LoVo (cell line): ENCODE measurements at regions not wholly inside any gene's neighbourhood (a gene's known extent, or its start where the extent isn't known, plus 50 kb on each side); places are given as distances from the start of the nearest gene placed in this dataset.
A peak's percentile ranks its signal among the peaks of the same experiment; 100 is the strongest.

Experiments used
- DNase-seq: peaks from one replicate; pipeline ENCODE4 v3.0.0-alpha.2; 2016; ENCODE audit warnings: low spot score

GRCh38 chr7:47724335-47724982 is 142.5 kb upstream of the TNS3 start:
- DNase-seq, result no peak

GRCh38 chr7:47722126-47722525 is 140.2 kb upstream of the TNS3 start:
- DNase-seq, result no peak

- DNase-seq, result peak; percentile 11
Observed at GRCh38 chr7:47721670-47722069, 139.8 kb upstream of the TNS3 start.

GRCh38 chr7:47720907-47721244 is 139.0 kb upstream of the TNS3 start:
- DNase-seq, result no peak

GRCh38 chr7:47720141-47720906 is 138.4 kb upstream of the TNS3 start:
- DNase-seq, result no peak

- DNase-seq, result no peak
Observed at GRCh38 chr7:47719675-47720074, 137.8 kb upstream of the TNS3 start.

- no peak for DNase-seq
Observed at GRCh38 chr7:47715631-47716068, 133.7 kb upstream of the TNS3 start.

- DNase-seq, result no peak
Observed at GRCh38 chr7:47714669-47715607, 133.0 kb upstream of the TNS3 start.

GRCh38 chr7:47713595-47713994 is 131.7 kb upstream of the TNS3 start:
- no peak for DNase-seq

- DNase-seq, result no peak
Observed at GRCh38 chr7:47712416-47712815, 130.5 kb upstream of the TNS3 start.

- DNase-seq, result no peak
Observed at GRCh38 chr7:47711776-47712175, 129.9 kb upstream of the TNS3 start.

- no peak for DNase-seq
Observed at GRCh38 chr7:47710201-47710935, 128.5 kb upstream of the TNS3 start.

GRCh38 chr7:47709451-47709850 is 127.5 kb upstream of the TNS3 start:
- no peak for DNase-seq

- DNase-seq, result no peak
Observed at GRCh38 chr7:47709051-47709450, 127.1 kb upstream of the TNS3 start.

GRCh38 chr7:47707583-47707982 is 125.7 kb upstream of the TNS3 start:
- DNase-seq, result no peak

GRCh38 chr7:47704936-47705335 is 123.0 kb upstream of the TNS3 start:
- no peak for DNase-seq

- DNase-seq, result no peak
Observed at GRCh38 chr7:47702080-47702479, 120.2 kb upstream of the TNS3 start.

- no peak for DNase-seq
Observed at GRCh38 chr7:47698386-47698785, 116.5 kb upstream of the TNS3 start.

GRCh38 chr7:47697543-47697942 is 115.6 kb upstream of the TNS3 start:
- DNase-seq, result no peak

- DNase-seq, result no peak
Observed at GRCh38 chr7:47696152-47696710, 114.3 kb upstream of the TNS3 start.

- DNase-seq, result no peak
Observed at GRCh38 chr7:47693216-47693615, 111.3 kb upstream of the TNS3 start.

GRCh38 chr7:47691988-47692387 is 110.1 kb upstream of the TNS3 start:
- DNase-seq, result no peak
